ENCODE measurements at regions not wholly inside any gene's neighbourhood (a gene's known extent, or its start where the extent isn't known, plus 50 kb on each side); places are given as distances from the start of the nearest gene placed in this dataset.
A peak's percentile ranks its signal among the peaks of the same experiment; 100 is the strongest.

DNA sequence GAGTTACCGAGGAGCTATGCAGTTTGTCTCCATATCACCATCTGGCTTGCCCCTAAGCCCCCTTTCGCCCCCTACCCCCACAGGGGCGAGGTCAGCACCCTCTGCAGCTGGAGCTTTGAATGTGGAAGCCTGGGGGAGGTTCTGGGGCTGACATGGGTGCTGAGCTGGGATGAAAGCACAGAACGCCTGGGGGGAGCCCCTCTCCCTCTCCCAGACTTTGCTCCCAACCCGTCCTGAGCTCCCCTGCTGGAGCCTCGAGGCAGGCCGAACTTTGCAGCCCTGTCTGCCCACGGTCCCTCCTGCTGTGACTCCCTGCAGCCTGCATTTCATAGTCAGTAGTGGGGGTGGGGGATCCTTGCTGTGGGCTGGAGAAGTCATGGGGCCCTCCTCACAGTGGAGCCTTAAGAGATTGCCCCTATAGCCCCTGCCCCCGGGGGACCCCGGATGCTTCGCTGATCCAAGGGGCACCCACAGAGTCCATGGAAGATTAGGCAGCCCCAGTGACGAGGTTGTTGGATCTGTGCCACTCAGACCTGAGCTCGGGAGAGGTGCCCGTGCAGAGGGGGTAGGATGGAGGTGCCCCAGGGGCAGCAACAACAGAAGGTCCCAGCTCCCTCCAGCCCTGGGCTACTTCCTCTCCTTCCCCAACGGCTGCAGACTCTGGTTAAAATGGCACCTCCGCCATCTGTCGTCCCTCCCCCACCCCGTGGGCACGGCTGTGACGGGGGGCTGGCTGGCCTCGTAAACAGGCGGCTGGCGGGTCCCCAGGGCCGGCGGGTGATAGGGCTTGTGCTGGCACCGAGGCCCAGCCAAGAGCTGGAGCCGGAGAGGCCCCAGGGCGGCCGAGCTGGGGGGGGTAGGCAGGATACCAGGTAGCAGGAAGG lies 162.0 kb downstream of the C9orf50 start:
- Histone ChIP-seq H3K9me3 (ENCODE audit: control insufficient read depth in 5 of 5, low read length in 5 of 5) (no peaks in the 10 kb centered on the region), H3K4me3 (ENCODE audit: low read depth in 1 of 5, low read length in 5 of 5) (peak overlapping the region in 1 of 5 donors; percentile 16), H3K4me1 (ENCODE audit: control insufficient read depth in 5 of 5, insufficient read depth in 5 of 5, low read length in 5 of 5) (peaks cover 3 to 35% (median 30%) of the 10 kb centered on the region in 5 donors), H3K27me3 (ENCODE audit: control insufficient read depth in 5 of 5, insufficient read depth in 4 of 5, low read length in 5 of 5) (no peaks in the 10 kb centered on the region), H3K9ac (ENCODE audit: low read length in 5 of 5) (no peak overlapping the region), H3K36me3 (ENCODE audit: control insufficient read depth in 5 of 5, insufficient read depth in 5 of 5, low read length in 5 of 5) (no peaks in the 10 kb centered on the region), H3K27ac (ENCODE audit: low read depth, low read length) (peak overlapping the region; percentile 57)

DNA sequence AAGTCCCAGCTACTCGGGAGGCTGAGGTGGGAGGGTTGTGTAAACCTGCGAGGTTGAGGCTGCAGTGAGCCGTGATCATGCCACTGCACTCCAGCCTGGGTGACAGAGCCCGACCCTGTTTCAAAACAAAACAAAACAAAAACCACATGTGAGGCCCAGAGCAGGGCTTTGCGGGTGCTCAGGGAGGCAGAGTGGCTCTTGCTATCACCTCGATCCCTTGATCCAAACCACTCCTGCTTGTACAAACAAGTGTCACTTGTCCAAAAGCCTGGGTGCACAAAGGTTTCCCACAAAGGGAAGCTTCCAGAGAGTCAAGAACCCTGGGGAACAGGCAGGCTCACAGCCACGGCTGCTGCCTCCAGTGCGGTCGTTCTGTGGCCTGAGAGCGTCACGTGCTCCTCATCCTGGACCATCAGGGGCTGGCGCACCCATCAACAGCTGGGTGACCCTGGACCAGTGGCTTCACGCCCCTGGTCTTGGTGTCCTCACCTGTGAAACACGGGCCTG lies 162.7 kb downstream of the C9orf50 start:
- Histone ChIP-seq H3K4me1 (ENCODE audit: control insufficient read depth in 5 of 5, insufficient read depth in 5 of 5, low read length in 5 of 5) (peaks cover 3 to 35% (median 30%) of the 10 kb centered on the region in 5 donors), H3K9ac (ENCODE audit: low read length in 5 of 5) (no peak overlapping the region)

DNA sequence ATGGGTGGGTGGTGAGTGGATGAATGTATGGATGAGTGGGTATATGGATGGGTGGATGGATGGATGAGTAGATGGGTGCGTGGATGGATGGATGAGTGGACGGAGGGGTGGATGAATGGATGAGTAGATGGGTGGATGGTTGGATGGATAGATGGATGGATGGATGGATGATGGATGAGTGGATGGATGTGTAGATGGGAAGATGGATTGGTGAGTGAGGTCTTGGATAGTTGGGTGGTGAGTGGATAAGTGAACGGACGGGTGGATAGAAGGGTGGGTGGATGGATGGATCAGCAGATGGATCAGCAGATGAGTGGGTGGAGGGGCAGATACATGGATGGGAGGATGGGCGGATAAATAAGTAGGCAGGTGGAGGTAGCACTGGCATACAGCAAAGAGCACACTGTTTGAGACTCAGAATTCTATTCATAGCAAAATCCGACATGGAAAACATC lies 163.5 kb downstream of the C9orf50 start:
- Histone ChIP-seq H3K27me3 (ENCODE audit: control insufficient read depth in 5 of 5, insufficient read depth in 4 of 5, low read length in 5 of 5) (no peaks in the 10 kb centered on the region), H3K9me3 (ENCODE audit: control insufficient read depth in 5 of 5, low read length in 5 of 5) (no peaks in the 10 kb centered on the region), H3K4me3 (ENCODE audit: low read depth in 1 of 5, low read length in 5 of 5) (no peak overlapping the region), H3K36me3 (ENCODE audit: control insufficient read depth in 5 of 5, insufficient read depth in 5 of 5, low read length in 5 of 5) (no peaks in the 10 kb centered on the region), H3K27ac (ENCODE audit: low read depth, low read length) (no peak overlapping the region), H3K4me1 (ENCODE audit: control insufficient read depth in 5 of 5, insufficient read depth in 5 of 5, low read length in 5 of 5) (peaks cover 3 to 35% (median 30%) of the 10 kb centered on the region in 5 donors), H3K9ac (ENCODE audit: low read length in 5 of 5) (no peak overlapping the region)

More for the DNA sequence above, 162.7 kb downstream of the C9orf50 start:
- Histone ChIP-seq H3K4me3 (ENCODE audit: low read depth in 1 of 5, low read length in 5 of 5) (no peak overlapping the region), H3K36me3 (ENCODE audit: control insufficient read depth in 5 of 5, insufficient read depth in 5 of 5, low read length in 5 of 5) (no peaks in the 10 kb centered on the region), H3K27me3 (ENCODE audit: control insufficient read depth in 5 of 5, insufficient read depth in 4 of 5, low read length in 5 of 5) (no peaks in the 10 kb centered on the region), H3K27ac (ENCODE audit: low read depth, low read length) (peak overlapping the region; percentile 26), H3K9me3 (ENCODE audit: control insufficient read depth in 5 of 5, low read length in 5 of 5) (no peaks in the 10 kb centered on the region)

DNA sequence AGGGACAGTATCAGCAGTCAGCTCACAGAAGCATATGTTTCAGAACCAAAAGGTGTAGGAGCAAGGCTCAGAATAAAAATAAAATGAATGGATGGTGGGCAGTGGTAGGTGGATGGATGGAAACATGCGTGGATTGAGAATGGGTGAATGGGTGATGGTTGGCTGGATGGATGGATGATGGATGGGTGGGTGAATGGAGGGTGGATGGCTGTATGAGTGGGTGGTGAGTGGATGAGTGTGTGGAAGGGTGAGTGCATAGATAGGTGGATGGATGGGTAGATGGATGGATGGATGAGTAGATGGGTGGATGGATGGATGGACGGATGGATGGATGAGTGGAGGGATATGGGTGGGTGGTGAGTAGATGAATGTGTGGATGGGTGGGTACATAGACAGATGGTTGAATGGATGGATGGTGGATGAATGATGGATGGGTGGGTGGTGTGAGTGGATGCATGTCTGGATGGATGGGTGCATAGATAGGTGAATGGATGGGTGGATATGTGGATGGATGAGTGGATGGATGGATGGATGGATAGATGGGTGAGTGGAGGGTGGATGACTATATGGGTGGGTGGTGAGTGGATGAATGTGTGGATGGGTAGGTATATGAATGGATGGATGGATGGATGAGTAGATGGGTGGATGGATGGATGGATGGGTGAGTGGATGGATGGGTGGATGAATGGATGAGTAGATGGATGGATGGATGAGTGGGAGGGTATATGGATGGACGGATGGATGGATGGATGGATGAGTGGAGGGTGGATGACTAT lies 164.2 kb downstream of the C9orf50 start:
- H3K27ac ChIP-seq (ENCODE audit: low read depth, low read length): no peak overlapping the region
- H3K9me3 ChIP-seq (ENCODE audit: control insufficient read depth in 5 of 5, low read length in 5 of 5): no peaks in the 10 kb centered on the region
- H3K4me1 ChIP-seq (ENCODE audit: control insufficient read depth in 5 of 5, insufficient read depth in 5 of 5, low read length in 5 of 5): peaks cover 5 to 37% (median 34%) of the 10 kb centered on the region in 5 donors

DNA sequence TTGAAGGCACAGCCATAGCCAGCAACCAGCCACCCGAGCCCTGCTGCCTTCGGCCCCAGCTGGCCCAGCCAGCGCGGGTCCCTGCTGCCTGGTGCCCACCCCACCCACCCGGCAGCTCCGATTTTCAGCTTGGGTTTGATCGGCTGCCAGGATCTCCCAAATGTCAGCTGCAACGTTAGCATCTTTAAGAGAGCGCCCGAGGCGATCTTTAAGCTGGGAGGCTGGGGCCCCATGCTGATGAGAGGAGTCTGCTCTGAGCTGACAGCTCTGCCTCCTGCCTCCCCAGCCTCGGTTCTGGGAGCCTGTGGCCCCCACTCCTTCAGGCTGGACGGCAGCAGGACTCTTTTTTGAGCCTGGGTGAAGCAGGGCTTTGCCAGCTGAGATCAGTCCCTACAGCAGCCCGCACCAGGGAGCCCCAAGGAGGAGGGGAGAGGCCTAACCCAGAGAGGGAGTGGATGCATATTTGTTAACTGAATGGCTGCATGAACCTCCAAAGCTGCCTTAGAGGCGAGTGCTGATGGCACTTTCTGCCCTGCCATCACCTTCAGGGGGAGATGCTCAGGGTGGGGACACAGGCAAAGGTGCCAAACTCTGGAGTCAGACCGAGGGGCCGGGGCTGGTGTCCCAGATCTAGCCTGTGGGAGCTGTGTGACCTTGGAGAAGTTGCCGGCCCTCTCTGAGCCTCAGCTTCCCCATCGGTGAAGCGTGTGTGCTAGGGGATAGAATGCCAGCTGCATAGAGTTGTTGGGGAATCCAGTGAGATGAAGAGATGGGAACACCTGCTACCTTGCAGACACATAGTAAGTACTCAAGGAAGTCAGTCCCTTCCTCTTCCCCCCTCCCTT lies 165.5 kb downstream of the C9orf50 start:
- Histone ChIP-seq H3K36me3 (ENCODE audit: control insufficient read depth in 5 of 5, insufficient read depth in 5 of 5, low read length in 5 of 5) (no peaks in the 10 kb centered on the region), H3K27me3 (ENCODE audit: control insufficient read depth in 5 of 5, insufficient read depth in 4 of 5, low read length in 5 of 5) (no peaks in the 10 kb centered on the region), H3K9ac (ENCODE audit: low read length in 5 of 5) (no peak overlapping the region), H3K4me1 (ENCODE audit: control insufficient read depth in 5 of 5, insufficient read depth in 5 of 5, low read length in 5 of 5) (peaks cover 6 to 35% (median 33%) of the 10 kb centered on the region in 5 donors), H3K27ac (ENCODE audit: low read depth, low read length) (no peak overlapping the region), H3K4me3 (ENCODE audit: low read depth in 1 of 5, low read length in 5 of 5) (no peak overlapping the region), H3K9me3 (ENCODE audit: control insufficient read depth in 5 of 5, low read length in 5 of 5) (no peaks in the 10 kb centered on the region)

More for the DNA sequence above, 164.2 kb downstream of the C9orf50 start:
- no peak overlapping the region for H3K9ac ChIP-seq (ENCODE audit: low read length in 5 of 5)
- no peaks in the 10 kb centered on the region for H3K27me3 ChIP-seq (ENCODE audit: control insufficient read depth in 5 of 5, insufficient read depth in 4 of 5, low read length in 5 of 5)
- no peaks in the 10 kb centered on the region for H3K36me3 ChIP-seq (ENCODE audit: control insufficient read depth in 5 of 5, insufficient read depth in 5 of 5, low read length in 5 of 5)
- H3K4me3 ChIP-seq (ENCODE audit: low read depth in 1 of 5, low read length in 5 of 5): no peak overlapping the region

DNA sequence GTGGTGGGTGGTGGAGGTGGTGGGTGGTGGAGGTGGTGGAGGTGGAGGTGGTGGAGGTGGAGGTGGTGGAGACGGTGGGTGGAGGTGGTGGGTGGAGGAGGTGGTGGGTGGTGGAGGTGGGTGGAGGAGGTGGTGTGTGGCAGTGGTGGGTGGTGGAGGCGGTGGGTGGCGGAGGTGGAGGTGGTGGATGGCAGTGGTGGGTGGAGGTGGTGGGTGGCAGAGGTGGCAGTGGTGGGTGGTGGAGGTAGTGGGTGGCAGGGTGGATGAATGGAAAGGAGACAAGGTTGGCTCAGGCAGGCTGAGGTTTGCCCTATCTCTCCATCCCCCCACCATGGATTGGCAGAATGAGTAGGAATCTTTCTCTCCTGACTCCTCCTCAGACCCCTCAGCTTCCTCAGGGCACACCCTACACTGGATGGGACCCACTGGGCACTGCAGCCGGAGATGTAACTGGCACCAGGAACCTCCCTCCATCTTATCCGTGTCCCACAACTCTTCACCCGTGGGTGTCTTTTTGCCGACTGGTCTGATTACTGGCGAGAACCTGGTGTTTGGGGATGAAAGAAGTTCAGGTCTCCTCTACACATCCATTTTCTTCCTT lies 166.3 kb downstream of the C9orf50 start:
- H3K27me3 ChIP-seq (ENCODE audit: control insufficient read depth in 5 of 5, insufficient read depth in 4 of 5, low read length in 5 of 5): no peaks in the 10 kb centered on the region
- no peak overlapping the region for H3K27ac ChIP-seq (ENCODE audit: low read depth, low read length)
- peaks cover 6 to 30% (median 29%) of the 10 kb centered on the region in 5 donors for H3K4me1 ChIP-seq (ENCODE audit: control insufficient read depth in 5 of 5, insufficient read depth in 5 of 5, low read length in 5 of 5)
- no peaks in the 10 kb centered on the region for H3K9me3 ChIP-seq (ENCODE audit: control insufficient read depth in 5 of 5, low read length in 5 of 5)
- no peaks in the 10 kb centered on the region for H3K36me3 ChIP-seq (ENCODE audit: control insufficient read depth in 5 of 5, insufficient read depth in 5 of 5, low read length in 5 of 5)
- H3K9ac ChIP-seq (ENCODE audit: low read length in 5 of 5): no peak overlapping the region
- no peak overlapping the region for H3K4me3 ChIP-seq (ENCODE audit: low read depth in 1 of 5, low read length in 5 of 5)

DNA sequence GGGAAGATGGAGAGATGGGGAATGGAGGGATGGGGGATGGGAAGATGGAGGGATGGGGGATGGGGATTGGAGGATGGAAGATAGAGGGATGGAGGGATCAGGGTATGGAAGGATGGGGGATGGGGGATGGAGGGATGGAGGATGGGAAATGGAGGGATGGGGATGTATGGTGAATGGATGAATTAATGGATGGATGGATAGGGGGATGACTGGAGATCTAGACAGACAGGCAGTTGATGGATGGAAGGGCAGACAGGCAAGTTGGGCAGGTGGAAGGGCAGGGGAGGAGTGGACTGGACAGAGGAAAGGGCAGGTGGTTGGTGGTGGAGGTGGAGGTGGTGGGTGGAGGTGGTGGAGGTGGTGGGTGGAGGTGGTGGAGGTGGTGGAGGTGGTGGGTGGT lies 167.2 kb downstream of the C9orf50 start:
- no peak overlapping the region for H3K27ac ChIP-seq (ENCODE audit: low read depth, low read length)
- H3K4me3 ChIP-seq (ENCODE audit: low read depth in 1 of 5, low read length in 5 of 5): no peak overlapping the region
- no peak overlapping the region for H3K9ac ChIP-seq (ENCODE audit: low read length in 5 of 5)
- no peaks in the 10 kb centered on the region for H3K36me3 ChIP-seq (ENCODE audit: control insufficient read depth in 5 of 5, insufficient read depth in 5 of 5, low read length in 5 of 5)
- H3K4me1 ChIP-seq (ENCODE audit: control insufficient read depth in 5 of 5, insufficient read depth in 5 of 5, low read length in 5 of 5): peaks cover 6 to 22% (median 21%) of the 10 kb centered on the region in 5 donors
- no peaks in the 10 kb centered on the region for H3K9me3 ChIP-seq (ENCODE audit: control insufficient read depth in 5 of 5, low read length in 5 of 5)
- no peaks in the 10 kb centered on the region for H3K27me3 ChIP-seq (ENCODE audit: control insufficient read depth in 5 of 5, insufficient read depth in 4 of 5, low read length in 5 of 5)

DNA sequence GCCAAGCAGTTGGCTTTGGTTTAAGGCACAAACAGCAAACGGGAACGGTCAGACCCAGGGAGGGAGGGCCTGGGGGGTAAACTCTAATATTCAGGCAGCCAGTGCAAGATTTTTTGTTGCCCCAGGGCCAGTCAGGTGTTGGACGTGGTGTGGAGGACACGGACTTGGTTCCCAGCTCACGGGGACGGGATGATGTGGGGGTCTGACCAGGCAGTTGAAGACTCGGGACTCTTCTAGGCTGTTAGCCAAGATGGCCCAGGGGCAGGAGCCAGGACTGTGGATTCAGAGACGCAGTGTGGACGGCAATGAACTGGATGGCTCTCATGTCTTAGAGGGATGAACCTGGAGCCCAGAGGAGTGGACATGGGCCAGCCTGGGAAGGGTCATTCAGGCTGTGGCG lies 169.2 kb downstream of the C9orf50 start:
- H3K9ac ChIP-seq (ENCODE audit: low read length in 5 of 5): peak overlapping the region in 2 of 5 donors; percentile 39 to 52
- peaks cover 0 to 3% (median 0%) of the 10 kb centered on the region in 5 donors for H3K9me3 ChIP-seq (ENCODE audit: control insufficient read depth in 5 of 5, low read length in 5 of 5)
- no peaks in the 10 kb centered on the region for H3K36me3 ChIP-seq (ENCODE audit: control insufficient read depth in 5 of 5, insufficient read depth in 5 of 5, low read length in 5 of 5)
- H3K4me1 ChIP-seq (ENCODE audit: control insufficient read depth in 5 of 5, insufficient read depth in 5 of 5, low read length in 5 of 5): peaks cover 4 to 14% (median 14%) of the 10 kb centered on the region in 5 donors
- H3K27ac ChIP-seq (ENCODE audit: low read depth, low read length): peak overlapping the region; percentile 41
- peak overlapping the region in 1 of 5 donors; percentile 27 for H3K4me3 ChIP-seq (ENCODE audit: low read depth in 1 of 5, low read length in 5 of 5)
- H3K27me3 ChIP-seq (ENCODE audit: control insufficient read depth in 5 of 5, insufficient read depth in 4 of 5, low read length in 5 of 5): no peaks in the 10 kb centered on the region

DNA sequence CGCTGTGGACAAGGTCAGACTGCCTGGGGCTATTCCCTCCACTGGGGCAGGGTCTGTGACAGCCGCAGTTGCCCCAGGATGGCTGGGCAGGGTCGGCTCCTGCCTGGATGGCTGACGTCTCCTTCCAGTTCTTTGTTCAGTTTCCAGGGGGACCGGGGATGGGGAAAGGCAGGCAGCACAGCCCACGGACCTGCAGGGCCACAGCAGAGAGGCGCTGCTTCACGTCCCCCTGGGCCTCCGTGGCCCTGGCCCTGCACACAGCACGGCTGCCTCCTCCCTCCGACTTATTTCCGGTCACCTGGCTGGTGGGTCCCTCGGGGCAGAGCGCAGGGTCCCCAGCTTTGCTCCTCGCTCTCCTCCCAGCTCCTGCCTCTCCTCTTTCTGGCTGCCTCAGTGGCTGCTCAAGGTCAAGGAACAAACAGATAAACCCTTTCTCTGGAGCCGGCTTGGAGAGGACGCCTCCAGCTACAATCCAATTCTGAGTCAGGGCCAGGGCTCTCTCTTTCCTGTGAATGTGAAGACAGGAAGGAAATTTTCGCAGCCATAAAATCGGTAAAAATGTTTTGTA lies 169.7 kb downstream of the C9orf50 start:
- Histone ChIP-seq H3K4me3 (ENCODE audit: low read depth in 1 of 5, low read length in 5 of 5) (peak overlapping the region in 3 of 5 donors; percentile 14 to 34 (median 27)), H3K27ac (ENCODE audit: low read depth, low read length) (peak overlapping the region; percentile 41), H3K9ac (ENCODE audit: low read length in 5 of 5) (peak overlapping the region in 2 of 5 donors; percentile 39 to 52)

More for the DNA sequence above, 169.7 kb downstream of the C9orf50 start:
- Histone ChIP-seq H3K9me3 (ENCODE audit: control insufficient read depth in 5 of 5, low read length in 5 of 5) (peaks cover 0 to 5% (median 0%) of the 10 kb centered on the region in 5 donors), H3K36me3 (ENCODE audit: control insufficient read depth in 5 of 5, insufficient read depth in 5 of 5, low read length in 5 of 5) (no peaks in the 10 kb centered on the region), H3K27me3 (ENCODE audit: control insufficient read depth in 5 of 5, insufficient read depth in 4 of 5, low read length in 5 of 5) (no peaks in the 10 kb centered on the region), H3K4me1 (ENCODE audit: control insufficient read depth in 5 of 5, insufficient read depth in 5 of 5, low read length in 5 of 5) (peaks cover 4 to 14% (median 14%) of the 10 kb centered on the region in 5 donors)
